ENCODE measurements at regions not wholly inside any gene's neighbourhood (a gene's known extent, or its start where the extent isn't known, plus 50 kb on each side); places are given as distances from the start of the nearest gene placed in this dataset.

DNA sequence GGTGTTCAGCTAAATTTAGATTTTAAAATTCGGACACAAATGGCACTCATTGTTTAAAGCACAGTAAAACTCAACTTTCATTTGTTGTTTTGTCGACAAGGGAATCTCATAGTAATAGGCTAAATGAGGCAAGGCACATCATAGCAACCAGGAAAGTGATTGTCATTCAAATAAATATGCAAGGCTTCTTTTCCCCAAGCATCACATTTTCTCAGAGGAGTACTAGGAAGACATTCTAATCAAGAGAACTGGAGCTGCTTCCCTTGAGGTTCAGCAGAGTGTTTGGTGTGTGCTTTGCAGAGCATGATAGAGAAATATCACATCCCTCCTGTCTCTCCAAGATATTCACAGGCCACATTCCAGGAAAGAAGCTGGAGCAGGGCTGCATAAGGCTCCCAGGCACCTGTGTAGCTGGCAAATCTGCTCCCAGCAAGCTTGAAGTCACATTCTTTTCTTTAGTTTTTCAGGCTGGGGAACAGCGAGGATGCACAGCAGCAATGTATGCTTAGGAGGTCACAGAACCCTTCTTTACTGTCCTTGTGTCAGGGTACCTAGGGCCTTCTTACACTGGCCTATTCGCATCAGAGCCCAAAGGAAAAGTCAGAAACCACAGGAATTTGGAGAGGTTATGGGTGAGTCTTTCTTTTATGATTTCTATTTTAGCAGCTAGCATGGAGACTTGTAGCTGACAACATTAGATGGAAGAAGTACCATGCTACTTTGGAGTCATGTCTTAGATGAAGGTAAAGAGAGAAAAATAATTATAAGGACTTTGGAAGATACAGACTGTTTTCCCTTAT, 95.9 kb upstream of the HDAC9 start:
- Histone ChIP-seq H3K27ac (no peak overlapping the region), H4K20me1 (ENCODE audit: low read depth) (no peaks in the 10 kb centered on the region), H3K9ac (no peak overlapping the region), H3K4me2 (no peak overlapping the region), H3K79me2 (ENCODE audit: low read depth) (no peaks in the 10 kb centered on the region), H3K4me1 (peaks cover 23% of the 10 kb centered on the region), H3K9me3 (ENCODE audit: low read depth) (no peaks in the 10 kb centered on the region), H2AFZ (replicated peaks) (peak overlapping the region; percentile 91), H3K36me3 (no peaks in the 10 kb centered on the region), H3K27me3 (no peaks in the 10 kb centered on the region), H3K4me3 (no peak overlapping the region), H3F3A (ENCODE audit: low read depth) (no peaks in the 10 kb centered on the region)
- Mint-ChIP-seq H3K27ac (no peak overlapping the region), H3K4me3 (no peak overlapping the region), H3K36me3 (no peaks in the 10 kb centered on the region), H3K4me1 (peaks cover 6% of the 10 kb centered on the region), H3K27me3 (ENCODE audit: insufficient read depth, low read depth) (peaks cover 2% of the 10 kb centered on the region), H3K9me3 (no peaks in the 10 kb centered on the region)
- peak; percentile 11 for DNase-seq (ENCODE audit: low spot score)
- TF ChIP-seq EZH2phosphoT487 (IDR thresholded peaks at IDR 0.05) (no peak), EZH2 (IDR thresholded peaks at IDR 0.05) (no peak)

DNA sequence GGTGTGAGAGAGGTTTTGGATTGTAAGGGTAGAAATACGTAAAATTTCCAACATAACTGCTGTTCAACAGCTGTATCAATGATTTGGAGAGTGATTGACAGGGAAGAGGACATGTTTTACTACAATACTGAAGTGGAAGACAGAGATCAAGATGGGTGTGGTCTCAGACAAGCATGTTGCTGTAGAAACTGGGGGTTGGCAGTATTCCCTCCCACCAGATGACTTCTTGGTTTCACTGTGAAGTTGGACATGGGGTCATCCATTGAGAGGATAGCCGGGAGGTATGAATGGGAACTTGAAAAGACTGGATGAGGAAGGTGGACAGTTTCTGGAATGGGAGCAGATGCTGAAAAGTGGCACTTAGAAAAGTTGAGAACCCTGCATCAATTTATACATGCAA, 95.3 kb upstream of the HDAC9 start:
- no peak for TF ChIP-seq EZH2phosphoT487 (IDR thresholded peaks at IDR 0.05)
- TF ChIP-seq EZH2 (IDR thresholded peaks at IDR 0.05): no peak
- TF ChIP-seq, protein P1, sequence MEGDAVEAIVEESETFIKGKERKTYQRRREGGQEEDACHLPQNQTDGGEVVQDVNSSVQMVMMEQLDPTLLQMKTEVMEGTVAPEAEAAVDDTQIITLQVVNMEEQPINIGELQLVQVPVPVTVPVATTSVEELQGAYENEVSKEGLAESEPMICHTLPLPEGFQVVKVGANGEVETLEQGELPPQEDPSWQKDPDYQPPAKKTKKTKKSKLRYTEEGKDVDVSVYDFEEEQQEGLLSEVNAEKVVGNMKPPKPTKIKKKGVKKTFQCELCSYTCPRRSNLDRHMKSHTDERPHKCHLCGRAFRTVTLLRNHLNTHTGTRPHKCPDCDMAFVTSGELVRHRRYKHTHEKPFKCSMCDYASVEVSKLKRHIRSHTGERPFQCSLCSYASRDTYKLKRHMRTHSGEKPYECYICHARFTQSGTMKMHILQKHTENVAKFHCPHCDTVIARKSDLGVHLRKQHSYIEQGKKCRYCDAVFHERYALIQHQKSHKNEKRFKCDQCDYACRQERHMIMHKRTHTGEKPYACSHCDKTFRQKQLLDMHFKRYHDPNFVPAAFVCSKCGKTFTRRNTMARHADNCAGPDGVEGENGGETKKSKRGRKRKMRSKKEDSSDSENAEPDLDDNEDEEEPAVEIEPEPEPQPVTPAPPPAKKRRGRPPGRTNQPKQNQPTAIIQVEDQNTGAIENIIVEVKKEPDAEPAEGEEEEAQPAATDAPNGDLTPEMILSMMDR (IDR thresholded peaks at IDR 0.05): no peak
- no peaks in the 10 kb centered on the region for H3K36me3 Mint-ChIP-seq
- Histone ChIP-seq H3K36me3 (no peaks in the 10 kb centered on the region), H3K27me3 (no peaks in the 10 kb centered on the region), H3K4me2 (no peak overlapping the region), H3K79me2 (ENCODE audit: low read depth) (no peaks in the 10 kb centered on the region), H3K4me3 (no peak overlapping the region), H3K9me3 (ENCODE audit: low read depth) (no peaks in the 10 kb centered on the region), H3K4me1 (peaks cover 23% of the 10 kb centered on the region), H2AFZ (replicated peaks) (peak overlapping the region; percentile 91), H3K9ac (no peak overlapping the region), H3K27ac (no peak overlapping the region), H3F3A (ENCODE audit: low read depth) (no peaks in the 10 kb centered on the region), H4K20me1 (ENCODE audit: low read depth) (no peaks in the 10 kb centered on the region)
- H3K9me3 Mint-ChIP-seq: no peaks in the 10 kb centered on the region
- H3K27me3 Mint-ChIP-seq (ENCODE audit: insufficient read depth, low read depth): peaks cover 2% of the 10 kb centered on the region
- H3K27ac Mint-ChIP-seq: no peak overlapping the region
- no peak for DNase-seq (ENCODE audit: low spot score)
- no peak overlapping the region for H3K4me3 Mint-ChIP-seq
- H3K4me1 Mint-ChIP-seq: peaks cover 6% of the 10 kb centered on the region

DNA sequence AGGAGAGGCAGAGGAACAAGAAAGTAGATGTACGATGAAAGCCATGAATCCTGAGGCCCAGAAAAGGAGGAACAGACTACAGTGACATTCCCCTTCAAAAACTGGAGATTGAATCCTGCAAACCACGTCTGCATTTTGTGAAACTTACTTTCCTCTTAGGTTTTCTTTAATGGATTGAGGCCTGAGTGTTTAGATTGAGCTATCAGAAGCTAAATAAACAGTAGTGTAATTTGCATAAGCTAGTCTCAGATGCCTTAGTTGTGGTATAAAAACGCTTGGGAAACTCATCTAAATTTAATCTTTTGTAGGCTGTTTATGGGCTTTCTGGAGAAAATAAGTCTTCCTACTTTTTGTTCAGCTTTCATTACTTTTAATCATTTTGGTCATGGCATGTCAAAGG, 94.8 kb upstream of the HDAC9 start:
- Histone ChIP-seq H3F3A (ENCODE audit: low read depth) (no peaks in the 10 kb centered on the region), H3K27ac (no peak overlapping the region), H3K9me3 (ENCODE audit: low read depth) (no peaks in the 10 kb centered on the region), H3K4me1 (peaks cover 23% of the 10 kb centered on the region), H3K4me3 (no peak overlapping the region), H3K27me3 (no peaks in the 10 kb centered on the region), H3K4me2 (no peak overlapping the region), H3K79me2 (ENCODE audit: low read depth) (no peaks in the 10 kb centered on the region), H3K9ac (no peak overlapping the region), H2AFZ (replicated peaks) (no peak overlapping the region), H3K36me3 (no peaks in the 10 kb centered on the region), H4K20me1 (ENCODE audit: low read depth) (no peaks in the 10 kb centered on the region)
- peaks cover 6% of the 10 kb centered on the region for H3K4me1 Mint-ChIP-seq
- H3K27ac Mint-ChIP-seq: no peak overlapping the region
- H3K9me3 Mint-ChIP-seq: no peaks in the 10 kb centered on the region
- TF ChIP-seq EZH2phosphoT487 (IDR thresholded peaks at IDR 0.05): no peak
- H3K36me3 Mint-ChIP-seq: no peaks in the 10 kb centered on the region
- no peak for DNase-seq (ENCODE audit: low spot score)
- peaks cover 2% of the 10 kb centered on the region for H3K27me3 Mint-ChIP-seq (ENCODE audit: insufficient read depth, low read depth)
- H3K4me3 Mint-ChIP-seq: no peak overlapping the region

DNA sequence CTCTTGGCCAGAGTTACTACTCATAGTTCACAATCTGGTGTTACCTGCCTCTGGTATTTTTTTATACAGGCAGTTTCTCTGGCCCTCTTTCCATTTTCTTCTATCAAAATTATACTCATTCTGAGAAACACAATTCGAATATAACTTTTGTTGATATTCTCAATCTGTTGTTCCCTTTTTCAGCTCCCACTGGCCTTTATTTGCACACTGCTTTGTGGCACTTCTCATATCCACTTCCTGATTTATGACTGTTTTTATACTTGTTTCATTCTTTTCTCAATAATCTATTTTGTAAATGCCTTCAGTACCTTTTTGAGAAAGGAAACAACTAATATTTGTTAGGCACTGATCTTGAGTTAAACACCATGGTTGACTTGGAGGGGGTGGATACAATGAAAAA, 93.8 kb upstream of the HDAC9 start:
- DNase-seq (ENCODE audit: low spot score): no peak
- no peaks in the 10 kb centered on the region for H4K20me1 ChIP-seq (ENCODE audit: low read depth)

More for the DNA sequence above, 93.8 kb upstream of the HDAC9 start:
- Histone ChIP-seq H3K36me3 (no peaks in the 10 kb centered on the region), H3K27ac (no peak overlapping the region), H3K79me2 (ENCODE audit: low read depth) (no peaks in the 10 kb centered on the region), H3K27me3 (no peaks in the 10 kb centered on the region), H3K4me2 (no peak overlapping the region), H2AFZ (replicated peaks) (no peak overlapping the region), H3K4me1 (peaks cover 19% of the 10 kb centered on the region), H3K9ac (no peak overlapping the region), H3K9me3 (ENCODE audit: low read depth) (no peaks in the 10 kb centered on the region), H3K4me3 (no peak overlapping the region), H3F3A (ENCODE audit: low read depth) (no peaks in the 10 kb centered on the region)
- Mint-ChIP-seq H3K36me3 (no peaks in the 10 kb centered on the region), H3K9me3 (no peaks in the 10 kb centered on the region), H3K27me3 (ENCODE audit: insufficient read depth, low read depth) (peaks cover 2% of the 10 kb centered on the region), H3K4me3 (no peak overlapping the region), H3K27ac (no peak overlapping the region), H3K4me1 (peaks cover 6% of the 10 kb centered on the region)
- TF ChIP-seq EZH2phosphoT487 (IDR thresholded peaks at IDR 0.05) (no peak), EZH2 (IDR thresholded peaks at IDR 0.05) (no peak)
- TF ChIP-seq, protein P1 (IDR thresholded peaks at IDR 0.05): no peak

All from neural progenitor cell (in vitro differentiated cells).